Astrocyte of the hippocampus (primary cell): ENCODE measurements at regions not wholly inside any gene's neighbourhood (a gene's known extent, or its start where the extent isn't known, plus 50 kb on each side); places are given as distances from the start of the nearest gene placed in this dataset.

Experiments
- DNase-seq: peaks from one replicate; pipeline ENCODE4 v3.0.0; 2011; ENCODE audit warnings: low read depth, low spot score

- no peak for DNase-seq
Observed at GRCh38 chr21:22393324-22393723, 1395.1 kb downstream of the NCAM2 start.

- DNase-seq = no peak
Observed at GRCh38 chr21:22395965-22396364, 1397.8 kb downstream of the NCAM2 start.

GRCh38 chr21:22399681-22400514, 1401.7 kb downstream of the NCAM2 start:
- DNase-seq = no peak

GRCh38 chr21:22409571-22409970, 1411.4 kb downstream of the NCAM2 start:
- DNase-seq = no peak

- DNase-seq = no peak
Observed at GRCh38 chr21:22416555-22416954, 1418.3 kb downstream of the NCAM2 start.

- DNase-seq = no peak
Observed at GRCh38 chr21:22421416-22422180, 1423.4 kb downstream of the NCAM2 start.

GRCh38 chr21:22438428-22439086, 1440.3 kb downstream of the NCAM2 start:
- DNase-seq = no peak

GRCh38 chr21:22444990-22445389, 1446.8 kb downstream of the NCAM2 start:
- no peak for DNase-seq

GRCh38 chr21:22450507-22450906, 1452.3 kb downstream of the NCAM2 start:
- no peak for DNase-seq

GRCh38 chr21:22456241-22456640, 1458.0 kb downstream of the NCAM2 start:
- no peak for DNase-seq

- DNase-seq = no peak
Observed at GRCh38 chr21:22468893-22469292, 1470.7 kb downstream of the NCAM2 start.

- no peak for DNase-seq
Observed at GRCh38 chr21:22474403-22474802, 1476.2 kb downstream of the NCAM2 start.

- no peak for DNase-seq
Observed at GRCh38 chr21:22476214-22476613, 1478.0 kb downstream of the NCAM2 start.

GRCh38 chr21:22476726-22477646, 1478.8 kb downstream of the NCAM2 start:
- DNase-seq = no peak

- DNase-seq = no peak
Observed at GRCh38 chr21:22490049-22490448, 1491.8 kb downstream of the NCAM2 start.

GRCh38 chr21:22516230-22516629, 1518.0 kb downstream of the NCAM2 start:
- DNase-seq = no peak

- no peak for DNase-seq
Observed at GRCh38 chr21:22535630-22536029, 1537.4 kb downstream of the NCAM2 start.

- DNase-seq = peak; percentile 49
Observed at GRCh38 chr21:22536509-22536908, 1538.3 kb downstream of the NCAM2 start.

GRCh38 chr21:22544747-22545146, 1546.5 kb downstream of the NCAM2 start:
- DNase-seq = no peak

GRCh38 chr21:22552390-22552789, 1554.2 kb downstream of the NCAM2 start:
- no peak for DNase-seq

GRCh38 chr21:22554690-22555316, 1556.6 kb downstream of the NCAM2 start:
- no peak for DNase-seq
